Glutamatergic neuron (in vitro differentiated cells): ENCODE measurements at regions not wholly inside any gene's neighbourhood (a gene's known extent, or its start where the extent isn't known, plus 50 kb on each side); places are given as distances from the start of the nearest gene placed in this dataset.

Source experiments
- DNase-seq: peaks from one replicate; pipeline ENCODE4 v3.0.0; 2022
- H3K27ac Mint-ChIP-seq: one replicate; pipeline ENCODE4 v1.8.0; 2020; ENCODE audit warnings: mild to moderate bottlenecking, mixed read lengths, inconsistent platforms; ENCODE audit not compliant: unreplicated experiment
- H3K27me3 Mint-ChIP-seq: one replicate; pipeline ENCODE4 v1.8.0; 2020; ENCODE audit warnings: mild to moderate bottlenecking, moderate library complexity, mixed read lengths, inconsistent platforms; ENCODE audit not compliant: unreplicated experiment
- H3K36me3 Mint-ChIP-seq: one replicate; pipeline ENCODE4 v1.8.0; 2020; ENCODE audit warnings: mild to moderate bottlenecking, mixed read lengths, inconsistent platforms; ENCODE audit not compliant: unreplicated experiment
- H3K4me1 Mint-ChIP-seq: one replicate; pipeline ENCODE4 v1.8.0; 2020; ENCODE audit warnings: mild to moderate bottlenecking, low read depth, mixed read lengths, inconsistent platforms; ENCODE audit not compliant: unreplicated experiment
- H3K4me3 Mint-ChIP-seq: one replicate; pipeline ENCODE4 v1.8.0; 2020; ENCODE audit warnings: mild to moderate bottlenecking, mixed read lengths, inconsistent platforms; ENCODE audit not compliant: unreplicated experiment
- H3K9me3 Mint-ChIP-seq: one replicate; pipeline ENCODE4 v1.8.0; 2020; ENCODE audit warnings: mild to moderate bottlenecking, moderate library complexity, mixed read lengths, inconsistent platforms; ENCODE audit not compliant: unreplicated experiment
- TF ChIP-seq, protein P1 (sequence below): fragments of 200-600 bp; sonication (generic); IDR thresholded peaks from one replicate; pipeline ENCODE4 v1.5.0; 2021; ENCODE audit not compliant: partially characterized antibody, unreplicated experiment

DNA sequence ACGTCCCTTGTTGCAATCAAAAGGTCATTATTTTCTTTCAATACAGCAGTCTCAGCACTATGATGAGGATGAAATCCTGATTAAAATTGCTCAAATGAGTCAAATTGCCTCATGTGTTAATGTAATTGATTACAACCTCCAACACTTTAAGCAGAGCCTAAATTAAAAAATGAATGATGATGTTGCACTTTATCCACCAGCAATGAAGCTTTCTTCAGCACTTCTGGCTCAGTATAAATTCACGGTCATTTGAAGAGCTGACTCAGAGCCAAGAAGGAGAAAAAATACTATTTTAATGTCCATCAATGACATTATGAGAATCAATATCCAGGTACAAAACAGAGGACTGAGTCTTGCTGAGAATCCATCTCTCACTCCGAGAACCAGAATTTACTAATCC is 792.6 kb upstream of the ATXN8OS start:
- DNase-seq, result no peak
- Mint-ChIP-seq H3K9me3 (peaks cover 1% of the 10 kb centered on the region), H3K27ac (no peak overlapping the region), H3K4me3 (no peak overlapping the region), H3K36me3 (no peaks in the 10 kb centered on the region), H3K4me1 (peaks cover 2% of the 10 kb centered on the region), H3K27me3 (peaks cover 1% of the 10 kb centered on the region)
- TF ChIP-seq, protein P1, sequence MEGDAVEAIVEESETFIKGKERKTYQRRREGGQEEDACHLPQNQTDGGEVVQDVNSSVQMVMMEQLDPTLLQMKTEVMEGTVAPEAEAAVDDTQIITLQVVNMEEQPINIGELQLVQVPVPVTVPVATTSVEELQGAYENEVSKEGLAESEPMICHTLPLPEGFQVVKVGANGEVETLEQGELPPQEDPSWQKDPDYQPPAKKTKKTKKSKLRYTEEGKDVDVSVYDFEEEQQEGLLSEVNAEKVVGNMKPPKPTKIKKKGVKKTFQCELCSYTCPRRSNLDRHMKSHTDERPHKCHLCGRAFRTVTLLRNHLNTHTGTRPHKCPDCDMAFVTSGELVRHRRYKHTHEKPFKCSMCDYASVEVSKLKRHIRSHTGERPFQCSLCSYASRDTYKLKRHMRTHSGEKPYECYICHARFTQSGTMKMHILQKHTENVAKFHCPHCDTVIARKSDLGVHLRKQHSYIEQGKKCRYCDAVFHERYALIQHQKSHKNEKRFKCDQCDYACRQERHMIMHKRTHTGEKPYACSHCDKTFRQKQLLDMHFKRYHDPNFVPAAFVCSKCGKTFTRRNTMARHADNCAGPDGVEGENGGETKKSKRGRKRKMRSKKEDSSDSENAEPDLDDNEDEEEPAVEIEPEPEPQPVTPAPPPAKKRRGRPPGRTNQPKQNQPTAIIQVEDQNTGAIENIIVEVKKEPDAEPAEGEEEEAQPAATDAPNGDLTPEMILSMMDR, result no peak

DNA sequence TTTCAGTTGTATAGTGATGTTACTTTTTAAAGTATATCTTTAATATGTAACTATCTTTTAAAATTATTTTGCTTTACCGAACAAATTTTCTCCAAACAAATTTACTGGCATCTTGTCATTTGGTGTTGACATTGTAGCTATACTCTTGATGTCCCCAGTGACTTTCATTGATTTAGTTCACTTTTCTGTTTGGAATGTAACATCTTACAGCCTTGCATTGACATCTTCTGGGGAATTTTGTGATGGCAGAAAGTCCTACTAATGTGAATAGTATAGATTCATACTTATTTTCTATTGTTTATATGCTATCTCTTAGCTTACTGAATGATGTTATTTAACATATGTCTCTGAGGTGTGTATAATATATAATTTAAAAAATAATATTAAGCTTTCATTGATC is 800.9 kb upstream of the ATXN8OS start:
- Mint-ChIP-seq H3K9me3 (no peaks in the 10 kb centered on the region), H3K4me3 (no peak overlapping the region), H3K27me3 (peaks cover 1% of the 10 kb centered on the region), H3K4me1 (peaks cover 2% of the 10 kb centered on the region), H3K27ac (no peak overlapping the region), H3K36me3 (no peaks in the 10 kb centered on the region)
- DNase-seq, result no peak
- TF ChIP-seq, protein P1, result no peak

DNA sequence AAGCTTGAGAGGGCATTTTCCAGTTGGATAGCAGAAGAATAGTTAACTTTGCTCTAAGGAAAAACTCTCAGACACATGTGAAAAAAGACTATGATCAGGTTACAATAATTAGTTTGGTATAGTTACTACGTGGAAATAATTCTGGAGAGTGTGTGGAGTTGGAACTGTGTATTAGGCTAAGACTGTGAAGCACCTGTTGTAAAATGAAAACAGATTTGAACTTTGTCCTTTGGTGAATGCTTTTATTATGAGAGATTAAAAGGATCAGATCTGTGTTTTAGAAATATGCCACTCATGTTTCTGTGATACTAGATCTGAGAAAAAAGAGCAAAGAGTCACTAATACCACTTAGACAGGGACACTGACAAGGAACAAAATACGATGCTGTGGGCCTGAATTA is 807.5 kb upstream of the ATXN8OS start:
- Mint-ChIP-seq H3K4me3 (no peak overlapping the region), H3K4me1 (no peaks in the 10 kb centered on the region), H3K36me3 (no peaks in the 10 kb centered on the region), H3K9me3 (peaks cover 2% of the 10 kb centered on the region), H3K27ac (no peak overlapping the region), H3K27me3 (no peaks in the 10 kb centered on the region)
- TF ChIP-seq, protein P1, result no peak
- no peak for DNase-seq

DNA sequence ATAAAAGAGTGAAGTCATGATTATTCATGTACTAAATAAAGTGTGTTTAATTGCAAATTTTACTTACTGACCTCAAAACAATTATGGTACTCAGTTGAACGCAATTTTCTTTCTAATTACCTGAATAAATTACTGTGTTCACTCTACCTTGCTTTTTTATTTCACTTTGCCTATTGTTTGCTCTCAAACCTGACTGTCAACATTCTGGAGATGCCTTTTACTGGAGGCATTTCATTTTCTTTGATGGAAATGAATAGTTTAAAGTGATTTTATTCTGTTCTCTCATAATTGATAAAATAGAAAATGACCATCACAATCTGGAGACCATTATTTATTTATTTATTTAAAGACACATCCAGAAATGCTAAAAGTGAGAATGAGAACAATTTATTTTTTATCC is 811.5 kb upstream of the ATXN8OS start:
- Mint-ChIP-seq H3K27ac (no peak overlapping the region), H3K4me3 (no peak overlapping the region), H3K36me3 (no peaks in the 10 kb centered on the region), H3K9me3 (peaks cover 2% of the 10 kb centered on the region), H3K4me1 (no peaks in the 10 kb centered on the region), H3K27me3 (no peaks in the 10 kb centered on the region)
- DNase-seq, result no peak
- TF ChIP-seq, protein P1, result no peak

DNA sequence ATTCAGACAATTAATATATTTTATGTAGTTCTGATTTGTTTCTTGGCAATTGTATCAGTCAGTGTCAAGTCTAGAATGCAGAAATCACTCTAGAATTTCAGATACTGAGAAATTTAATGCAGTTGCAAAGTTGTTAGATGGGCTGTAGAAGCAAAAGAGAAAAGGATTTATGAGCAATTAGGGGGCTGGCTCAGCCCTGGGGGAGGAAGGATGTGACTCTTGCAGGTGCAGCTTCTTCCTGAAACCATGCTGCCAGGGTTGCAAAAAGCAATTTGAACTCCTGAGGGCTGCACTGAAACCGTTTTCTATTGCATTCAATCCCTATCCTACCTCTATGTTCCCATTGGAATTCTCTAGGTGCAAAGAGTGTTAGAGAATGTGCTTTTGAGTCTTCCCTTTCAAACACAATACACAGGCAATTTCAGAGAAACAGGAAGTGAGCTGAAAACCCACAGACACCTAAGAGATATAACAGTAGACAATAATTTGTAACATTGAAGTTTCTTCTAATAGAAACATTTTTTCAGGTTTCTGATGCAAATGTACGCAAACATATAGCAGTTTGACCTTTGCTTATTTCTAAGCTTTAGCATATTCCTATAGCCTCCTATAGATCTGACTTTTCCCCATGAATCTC is 814.7 kb upstream of the ATXN8OS start:
- no peaks in the 10 kb centered on the region for H3K27me3 Mint-ChIP-seq
- H3K36me3 Mint-ChIP-seq, result no peaks in the 10 kb centered on the region
- no peak for DNase-seq
- TF ChIP-seq, protein P1, result no peak
- H3K4me1 Mint-ChIP-seq, result no peaks in the 10 kb centered on the region
- H3K27ac Mint-ChIP-seq, result no peak overlapping the region
- H3K4me3 Mint-ChIP-seq, result no peak overlapping the region
- no peaks in the 10 kb centered on the region for H3K9me3 Mint-ChIP-seq
